Muscle layer of colon (tissue), 2 donors: ENCODE measurements at regions not wholly inside any gene's neighbourhood (a gene's known extent, or its start where the extent isn't known, plus 50 kb on each side); places are given as distances from the start of the nearest gene placed in this dataset.
"Not testable (repeated sequence)": the region's sequence is repeated elsewhere in the genome, so short reads cannot be mapped to it uniquely, and the experiment has no call there.

Experiments
- H3K27ac ChIP-seq: one replicate; pipeline ENCODE4 v1.7.0; 2013; ENCODE audit warnings: low read depth, mild to moderate bottlenecking, low read length, moderate library complexity
- H3K27me3 ChIP-seq, 2 donors: one replicate each; pipeline ENCODE4 v1.7.0; 2013; ENCODE audit warnings: low read length in 2 of 2, mild to moderate bottlenecking in 2 of 2; ENCODE audit not compliant: insufficient read depth in 2 of 2, control insufficient read depth in 1 of 2
- H3K36me3 ChIP-seq: one replicate; pipeline ENCODE4 v1.7.0; 2013; ENCODE audit warnings: mild to moderate bottlenecking, low read length; ENCODE audit not compliant: insufficient read depth
- H3K4me1 ChIP-seq: one replicate; pipeline ENCODE4 v1.7.0; 2013; ENCODE audit warnings: mild to moderate bottlenecking, low read length; ENCODE audit not compliant: insufficient read depth
- H3K4me3 ChIP-seq, 2 donors: one replicate each; pipeline ENCODE4 v1.7.0; 2013; ENCODE audit warnings: low read length in 2 of 2, low read depth in 1 of 2, mild to moderate bottlenecking in 1 of 2, moderate library complexity in 1 of 2
- H3K9ac ChIP-seq: one replicate; pipeline ENCODE4 v1.7.0; 2013; ENCODE audit warnings: low read length
- H3K9me3 ChIP-seq: one replicate; pipeline ENCODE4 v1.7.0; 2013; ENCODE audit warnings: mild to moderate bottlenecking, low read length
- donor health status: abdominal sarcoma.
- donor health status: Adenocarcinoma of cecum.

DNA sequence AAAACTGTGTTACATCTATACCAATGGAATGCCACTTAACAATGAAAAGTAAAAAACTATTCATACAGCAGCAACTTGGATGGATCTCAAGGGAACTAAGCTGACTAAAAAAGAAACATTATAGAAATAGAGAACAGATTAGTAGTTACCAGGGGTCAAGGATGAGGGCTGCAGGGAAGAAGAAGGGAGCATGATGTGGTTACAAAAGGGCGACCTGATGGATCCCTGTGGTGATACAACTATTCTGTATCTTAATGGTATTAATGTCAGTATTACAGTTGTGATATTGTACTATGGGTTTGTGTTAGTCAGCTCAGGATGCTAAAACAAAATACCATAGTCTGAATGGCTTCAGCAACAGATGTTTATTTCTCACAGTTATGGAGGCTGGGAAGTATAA is 190.7 kb downstream of the ZNF674 start:
- H3K36me3 ChIP-seq, result no peaks in the 10 kb centered on the region
- H3K4me3 ChIP-seq, result no peak overlapping the region
- no peaks in the 10 kb centered on the region for H3K4me1 ChIP-seq
- no peak overlapping the region for H3K9ac ChIP-seq
- peaks cover 4% of the 10 kb centered on the region for H3K9me3 ChIP-seq
- H3K27ac ChIP-seq, result no peak overlapping the region
- H3K27me3 ChIP-seq, result no peaks in the 10 kb centered on the region

- Histone ChIP-seq H3K27ac (no peak overlapping the region), H3K9me3 (no peaks in the 10 kb centered on the region), H3K4me3 (no peak overlapping the region), H3K27me3 (peaks cover 0 to 6% of the 10 kb centered on the region in 2 donors), H3K9ac (no peak overlapping the region), H3K36me3 (no peaks in the 10 kb centered on the region), H3K4me1 (no peaks in the 10 kb centered on the region)
These were observed 203.4 kb downstream of the ZNF674 start for GRCh38 chrX:46341767-46342322.

DNA sequence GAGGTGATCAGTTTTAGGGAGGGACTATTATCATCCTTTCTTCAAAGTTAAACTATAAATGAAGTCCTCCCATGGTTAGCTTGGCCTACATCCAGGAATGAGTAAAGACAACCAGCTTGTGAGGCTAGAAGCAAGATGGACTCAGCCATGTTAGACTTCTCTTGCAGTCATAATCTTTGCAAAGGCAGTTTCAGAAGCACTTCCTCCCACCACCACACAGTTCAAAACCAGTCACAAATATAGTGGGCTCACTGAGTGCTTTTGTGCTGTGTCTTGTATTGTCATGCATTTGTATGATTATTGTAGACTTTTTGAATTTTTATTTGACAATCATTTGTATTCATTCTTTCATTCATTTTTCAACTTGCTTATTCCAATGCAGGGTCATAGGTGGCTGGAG is 204.5 kb downstream of the ZNF674 start:
- Histone ChIP-seq H3K9ac (no peak overlapping the region), H3K27ac (no peak overlapping the region), H3K4me1 (no peaks in the 10 kb centered on the region), H3K36me3 (no peaks in the 10 kb centered on the region), H3K9me3 (no peaks in the 10 kb centered on the region), H3K27me3 (peaks cover 0 to 6% of the 10 kb centered on the region in 2 donors), H3K4me3 (no peak overlapping the region)

GRCh38 chrX:46333550-46333949 is 211.7 kb downstream of the ZNF674 start:
- Histone ChIP-seq H3K9ac (no peak overlapping the region), H3K4me3 (no peak overlapping the region), H3K27me3 (peaks cover 0 to 6% of the 10 kb centered on the region in 2 donors), H3K9me3 (no peaks in the 10 kb centered on the region), H3K27ac (no peak overlapping the region), H3K4me1 (no peaks in the 10 kb centered on the region), H3K36me3 (no peaks in the 10 kb centered on the region)

DNA sequence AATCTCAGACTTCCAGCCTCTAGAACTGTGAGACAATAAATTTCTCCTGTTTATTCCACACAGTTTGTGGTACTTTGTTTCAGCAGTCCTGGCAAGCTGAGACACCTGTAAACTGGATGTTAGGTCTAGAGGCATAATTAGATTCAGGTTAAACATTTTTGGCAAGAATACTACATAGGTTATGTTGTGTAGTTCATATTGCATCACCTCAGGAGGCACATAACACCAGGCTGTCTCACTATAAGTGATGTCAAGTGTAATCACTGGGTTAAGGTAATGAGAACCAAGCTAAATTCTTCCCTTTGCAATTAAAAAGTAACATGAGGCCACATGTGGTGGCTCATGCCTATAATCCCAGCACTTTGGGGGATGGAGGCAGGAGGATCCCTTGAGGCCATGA is 214.2 kb downstream of the ZNF674 start:
- no peaks in the 10 kb centered on the region for H3K36me3 ChIP-seq
- no peak overlapping the region for H3K9ac ChIP-seq
- H3K27me3 ChIP-seq, result peaks cover 0 to 6% of the 10 kb centered on the region in 2 donors
- H3K4me1 ChIP-seq, result no peaks in the 10 kb centered on the region
- H3K4me3 ChIP-seq, result no peak overlapping the region
- no peak overlapping the region for H3K27ac ChIP-seq
- H3K9me3 ChIP-seq, result no peaks in the 10 kb centered on the region

DNA sequence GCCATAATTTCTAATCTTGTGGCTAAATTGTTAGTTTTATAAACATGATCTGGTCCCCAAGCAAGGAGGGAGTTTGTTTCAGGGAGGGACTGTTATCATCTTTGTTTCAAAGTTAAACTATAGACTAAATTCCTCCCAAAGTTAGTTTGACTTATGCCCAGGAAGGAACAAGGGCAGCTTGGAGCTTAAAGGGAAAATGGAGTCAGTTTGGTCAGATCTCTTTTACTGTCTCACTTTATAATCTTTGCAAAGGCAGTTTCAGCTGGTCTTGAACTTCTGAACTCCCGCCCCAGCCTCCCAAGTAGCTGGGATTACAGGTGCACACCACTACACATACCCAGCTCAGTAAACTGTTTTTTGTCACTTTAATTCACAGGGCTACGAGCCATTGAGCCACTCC is 214.7 kb downstream of the ZNF674 start:
- Histone ChIP-seq H3K4me3 (no peak overlapping the region), H3K36me3 (no peaks in the 10 kb centered on the region), H3K9me3 (no peaks in the 10 kb centered on the region), H3K9ac (no peak overlapping the region), H3K4me1 (no peaks in the 10 kb centered on the region), H3K27me3 (peaks cover 0 to 6% of the 10 kb centered on the region in 2 donors), H3K27ac (no peak overlapping the region)

GRCh38 chrX:46328133-46328532 is 217.1 kb downstream of the ZNF674 start:
- Histone ChIP-seq H3K9ac (no peak overlapping the region), H3K4me1 (no peaks in the 10 kb centered on the region), H3K36me3 (no peaks in the 10 kb centered on the region), H3K9me3 (no peaks in the 10 kb centered on the region), H3K4me3 (no peak overlapping the region), H3K27me3 (peaks cover 0 to 6% of the 10 kb centered on the region in 2 donors), H3K27ac (no peak overlapping the region)

GRCh38 chrX:46327566-46328115 is 217.6 kb downstream of the ZNF674 start:
- no peak overlapping the region for H3K4me3 ChIP-seq
- H3K9ac ChIP-seq, result no peak overlapping the region
- no peaks in the 10 kb centered on the region for H3K9me3 ChIP-seq
- no peaks in the 10 kb centered on the region for H3K36me3 ChIP-seq
- no peaks in the 10 kb centered on the region for H3K4me1 ChIP-seq
- H3K27me3 ChIP-seq, result peaks cover 0 to 6% of the 10 kb centered on the region in 2 donors
- no peak overlapping the region for H3K27ac ChIP-seq

DNA sequence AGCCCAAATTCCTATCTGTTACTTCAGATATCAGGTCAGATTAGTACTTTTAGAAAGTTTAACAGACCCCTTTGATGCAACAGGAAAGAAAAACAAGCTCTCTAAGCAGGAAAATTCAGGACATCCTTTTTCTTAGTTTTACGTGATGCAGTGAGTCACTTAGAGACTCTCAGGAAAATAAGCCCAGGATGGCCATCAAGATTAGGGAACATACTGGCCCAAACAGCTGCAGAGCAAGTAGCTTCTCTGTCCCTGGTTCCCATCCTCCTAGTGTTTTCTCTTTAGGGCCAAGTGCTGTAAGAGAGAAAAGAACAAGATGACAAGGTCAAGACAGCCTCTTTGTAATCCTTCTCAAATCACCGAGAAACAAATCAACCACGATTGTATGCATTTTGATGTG is 219.1 kb downstream of the ZNF674 start:
- no peak overlapping the region for H3K27ac ChIP-seq

GRCh38 chrX:46325312-46325877 is 219.8 kb downstream of the ZNF674 start:
- Histone ChIP-seq H3K4me3 (no peak overlapping the region), H3K9ac (no peak overlapping the region), H3K9me3 (no peaks in the 10 kb centered on the region), H3K36me3 (no peaks in the 10 kb centered on the region), H3K4me1 (no peaks in the 10 kb centered on the region), H3K27me3 (peaks cover 0 to 1% of the 10 kb centered on the region in 2 donors), H3K27ac (no peak overlapping the region)

More for the DNA sequence above, 219.1 kb downstream of the ZNF674 start:
- no peaks in the 10 kb centered on the region for H3K9me3 ChIP-seq
- no peaks in the 10 kb centered on the region for H3K27me3 ChIP-seq
- H3K4me3 ChIP-seq, result no peak overlapping the region
- H3K36me3 ChIP-seq, result no peaks in the 10 kb centered on the region
- no peak overlapping the region for H3K9ac ChIP-seq
- no peaks in the 10 kb centered on the region for H3K4me1 ChIP-seq

- H3K36me3 ChIP-seq, result no peaks in the 10 kb centered on the region
- no peaks in the 10 kb centered on the region for H3K9me3 ChIP-seq
- no peak overlapping the region for H3K4me3 ChIP-seq
- H3K27me3 ChIP-seq, result peaks cover 0 to 3% of the 10 kb centered on the region in 2 donors
- H3K9ac ChIP-seq, result no peak overlapping the region
- H3K4me1 ChIP-seq, result no peaks in the 10 kb centered on the region
- H3K27ac ChIP-seq, result no peak overlapping the region
These were observed 221.1 kb downstream of the ZNF674 start for GRCh38 chrX:46324166-46324565.

DNA sequence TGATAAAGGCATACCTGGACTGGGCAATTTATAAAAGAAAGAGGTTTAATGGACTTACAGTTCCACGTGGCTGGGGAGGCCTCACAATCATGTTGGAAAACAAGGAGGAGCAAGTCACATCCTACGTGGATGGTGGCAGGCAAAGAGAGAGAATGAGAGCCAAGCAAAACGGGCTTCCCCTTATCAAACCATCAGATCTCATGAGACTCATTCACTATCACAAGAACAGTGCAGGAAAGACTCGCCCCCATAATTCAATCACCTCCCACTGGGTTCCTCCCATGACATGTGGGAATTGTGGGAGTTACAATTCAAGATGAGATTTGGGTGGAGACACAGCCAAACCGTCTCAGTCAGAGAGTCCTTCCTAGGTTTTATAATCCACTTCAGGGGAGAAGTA is 222.3 kb downstream of the ZNF674 start:
- H3K27ac ChIP-seq, H3K9ac ChIP-seq, H3K4me3 ChIP-seq: not testable (repeated sequence)

More for the DNA sequence above, 222.3 kb downstream of the ZNF674 start:
- H3K9me3 ChIP-seq, H3K27me3 ChIP-seq, H3K4me1 ChIP-seq, H3K36me3 ChIP-seq: not testable (repeated sequence)
